ENCODE measurements at regions not wholly inside any gene's neighbourhood (a gene's known extent, or its start where the extent isn't known, plus 50 kb on each side); places are given as distances from the start of the nearest gene placed in this dataset.

GRCh38 chr12:34212651-34213050 lies 190.4 kb downstream of the ALG10 start:
- Histone ChIP-seq H3K4me3 (ENCODE audit: severe bottlenecking) (no peak overlapping the region), H3K4me1 (ENCODE audit: insufficient read depth, poor library complexity, severe bottlenecking) (no peaks in the 10 kb centered on the region), H3K36me3 (ENCODE audit: low read depth) (no peaks in the 10 kb centered on the region), H3K27me3 (ENCODE audit: insufficient read depth, poor library complexity, severe bottlenecking) (no peaks in the 10 kb centered on the region), H3K9me3 (ENCODE audit: severe bottlenecking) (no peaks in the 10 kb centered on the region), H3K27ac (ENCODE audit: poor library complexity, severe bottlenecking) (no peak overlapping the region)
- DNase-seq (ENCODE audit: low spot score), result no peak
- ATAC-seq (ENCODE audit: low read depth), result no peak
- TF ChIP-seq, protein P1, sequence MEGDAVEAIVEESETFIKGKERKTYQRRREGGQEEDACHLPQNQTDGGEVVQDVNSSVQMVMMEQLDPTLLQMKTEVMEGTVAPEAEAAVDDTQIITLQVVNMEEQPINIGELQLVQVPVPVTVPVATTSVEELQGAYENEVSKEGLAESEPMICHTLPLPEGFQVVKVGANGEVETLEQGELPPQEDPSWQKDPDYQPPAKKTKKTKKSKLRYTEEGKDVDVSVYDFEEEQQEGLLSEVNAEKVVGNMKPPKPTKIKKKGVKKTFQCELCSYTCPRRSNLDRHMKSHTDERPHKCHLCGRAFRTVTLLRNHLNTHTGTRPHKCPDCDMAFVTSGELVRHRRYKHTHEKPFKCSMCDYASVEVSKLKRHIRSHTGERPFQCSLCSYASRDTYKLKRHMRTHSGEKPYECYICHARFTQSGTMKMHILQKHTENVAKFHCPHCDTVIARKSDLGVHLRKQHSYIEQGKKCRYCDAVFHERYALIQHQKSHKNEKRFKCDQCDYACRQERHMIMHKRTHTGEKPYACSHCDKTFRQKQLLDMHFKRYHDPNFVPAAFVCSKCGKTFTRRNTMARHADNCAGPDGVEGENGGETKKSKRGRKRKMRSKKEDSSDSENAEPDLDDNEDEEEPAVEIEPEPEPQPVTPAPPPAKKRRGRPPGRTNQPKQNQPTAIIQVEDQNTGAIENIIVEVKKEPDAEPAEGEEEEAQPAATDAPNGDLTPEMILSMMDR (IDR thresholded peaks at IDR 0.05; ENCODE audit: poor library complexity, severe bottlenecking), result no peak

DNA sequence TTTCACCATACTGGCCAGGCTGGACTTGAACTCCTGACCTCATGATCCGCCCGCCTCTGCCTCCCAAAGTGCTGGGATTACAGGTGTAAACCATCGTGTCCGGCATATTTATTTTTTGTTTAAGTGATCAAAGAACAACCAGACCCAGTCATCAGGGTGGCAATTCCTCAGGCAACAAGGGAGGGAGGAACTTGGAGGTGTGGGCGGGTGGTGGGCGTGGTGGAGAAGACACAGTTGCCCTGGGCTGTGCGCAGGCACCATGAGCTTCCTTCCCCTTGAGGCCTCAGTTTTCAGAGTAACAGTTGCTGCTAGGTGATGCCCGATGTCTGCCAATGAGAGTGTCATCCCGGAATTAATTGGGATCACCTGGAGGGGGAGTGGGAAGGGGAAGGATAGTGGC lies 191.7 kb downstream of the ALG10 start:
- Histone ChIP-seq H3K36me3 (ENCODE audit: low read depth) (no peaks in the 10 kb centered on the region), H3K27me3 (ENCODE audit: insufficient read depth, poor library complexity, severe bottlenecking) (no peaks in the 10 kb centered on the region), H3K4me3 (ENCODE audit: severe bottlenecking) (no peak overlapping the region), H3K4me1 (ENCODE audit: insufficient read depth, poor library complexity, severe bottlenecking) (no peaks in the 10 kb centered on the region), H3K27ac (ENCODE audit: poor library complexity, severe bottlenecking) (no peak overlapping the region), H3K9me3 (ENCODE audit: severe bottlenecking) (no peaks in the 10 kb centered on the region)
- TF ChIP-seq, protein P1 (IDR thresholded peaks at IDR 0.05; ENCODE audit: poor library complexity, severe bottlenecking), result no peak
- DNase-seq (ENCODE audit: low spot score) (no peak), ATAC-seq (ENCODE audit: low read depth) (no peak)

- DNase-seq (ENCODE audit: low spot score), result no peak
- no peak for ATAC-seq (ENCODE audit: low read depth)
- Histone ChIP-seq H3K4me1 (ENCODE audit: insufficient read depth, poor library complexity, severe bottlenecking) (no peaks in the 10 kb centered on the region), H3K27ac (ENCODE audit: poor library complexity, severe bottlenecking) (no peak overlapping the region), H3K27me3 (ENCODE audit: insufficient read depth, poor library complexity, severe bottlenecking) (no peaks in the 10 kb centered on the region), H3K4me3 (ENCODE audit: severe bottlenecking) (no peak overlapping the region), H3K36me3 (ENCODE audit: low read depth) (no peaks in the 10 kb centered on the region), H3K9me3 (ENCODE audit: severe bottlenecking) (no peaks in the 10 kb centered on the region)
- TF ChIP-seq, protein P1 (IDR thresholded peaks at IDR 0.05; ENCODE audit: poor library complexity, severe bottlenecking), result no peak
These were observed 193.1 kb downstream of the ALG10 start for GRCh38 chr12:34215213-34215892.

DNA sequence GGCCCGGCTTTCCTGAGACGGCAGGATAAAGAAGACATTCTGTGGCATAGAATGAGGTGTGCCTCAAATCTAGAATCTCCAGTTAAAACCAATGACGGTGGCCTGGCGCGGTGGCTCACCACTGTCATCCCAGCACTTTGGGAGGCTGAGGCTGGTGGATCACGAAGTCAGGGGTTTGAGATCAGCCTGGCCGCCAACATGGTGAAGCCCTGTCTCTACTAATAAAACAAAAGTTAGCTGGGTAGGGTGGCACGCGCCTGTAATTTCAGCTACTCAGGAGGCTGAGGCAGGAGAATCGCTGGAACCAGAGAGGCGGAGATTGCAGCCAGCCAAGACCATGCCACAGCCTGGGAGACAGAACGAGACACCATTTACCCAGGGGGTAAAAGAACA lies 193.6 kb downstream of the ALG10 start:
- no peaks in the 10 kb centered on the region for H3K9me3 ChIP-seq (ENCODE audit: severe bottlenecking)
- TF ChIP-seq, protein P1 (IDR thresholded peaks at IDR 0.05; ENCODE audit: poor library complexity, severe bottlenecking), result no peak
- no peak for DNase-seq (ENCODE audit: low spot score)

DNA sequence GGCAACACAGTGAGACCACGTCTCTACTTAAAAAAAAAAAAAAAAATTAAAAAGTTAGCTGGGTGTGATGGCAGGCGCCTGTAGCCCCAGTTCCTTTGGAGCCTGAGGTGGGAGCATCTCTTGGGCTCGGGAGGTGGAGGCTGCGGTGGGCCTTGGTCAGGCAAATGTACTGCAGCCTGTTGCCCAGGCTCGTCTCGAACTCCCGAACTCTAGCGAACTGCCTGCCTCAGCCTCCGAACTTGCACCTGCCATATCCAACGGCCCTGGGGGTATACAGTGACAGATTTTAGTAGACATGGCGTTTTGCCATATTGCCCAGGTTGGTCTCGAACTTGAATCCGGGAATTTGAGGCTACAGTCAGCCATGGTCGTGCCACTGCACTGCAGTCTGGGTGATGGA lies 195.4 kb downstream of the ALG10 start:
- ATAC-seq (ENCODE audit: low read depth) (no peak), DNase-seq (ENCODE audit: low spot score) (no peak)
- no peak overlapping the region for H3K27ac ChIP-seq (ENCODE audit: poor library complexity, severe bottlenecking)
- no peaks in the 10 kb centered on the region for H3K27me3 ChIP-seq (ENCODE audit: insufficient read depth, poor library complexity, severe bottlenecking)
- H3K4me3 ChIP-seq (ENCODE audit: severe bottlenecking), result no peak overlapping the region
- H3K36me3 ChIP-seq (ENCODE audit: low read depth), result no peaks in the 10 kb centered on the region
- H3K9me3 ChIP-seq (ENCODE audit: severe bottlenecking), result no peaks in the 10 kb centered on the region
- TF ChIP-seq, protein P1 (IDR thresholded peaks at IDR 0.05; ENCODE audit: poor library complexity, severe bottlenecking), result no peak
- H3K4me1 ChIP-seq (ENCODE audit: insufficient read depth, poor library complexity, severe bottlenecking), result no peaks in the 10 kb centered on the region

More for the DNA sequence above, 193.6 kb downstream of the ALG10 start:
- H3K4me1 ChIP-seq (ENCODE audit: insufficient read depth, poor library complexity, severe bottlenecking), result no peaks in the 10 kb centered on the region
- H3K36me3 ChIP-seq (ENCODE audit: low read depth), result no peaks in the 10 kb centered on the region
- H3K27me3 ChIP-seq (ENCODE audit: insufficient read depth, poor library complexity, severe bottlenecking), result no peaks in the 10 kb centered on the region
- H3K4me3 ChIP-seq (ENCODE audit: severe bottlenecking), result no peak overlapping the region
- no peak for ATAC-seq (ENCODE audit: low read depth)
- no peak overlapping the region for H3K27ac ChIP-seq (ENCODE audit: poor library complexity, severe bottlenecking)

All from RWPE2 (cell line).